HepG2 (cell line): ENCODE measurements at regions not wholly inside any gene's neighbourhood (a gene's known extent, or its start where the extent isn't known, plus 50 kb on each side); places are given as distances from the start of the nearest gene placed in this dataset.

Experiments used
- ATAC-seq: fragments of 200-7000 bp; cut with Tn5 transposase; 3 replicates; pipeline ENCODE4 v1.9.1; 2020; ENCODE audit warnings: mild to moderate bottlenecking, moderate library complexity
- BruUV-seq: library from RNA; stranded (reverse); fragments of 400-500 nt; replicated peaks from 2 replicates; lab custom pipeline; 2021; lab: Mats Ljungman, UMichigan
- CTCF ChIA-PET: fragments of 300-600 bp; formaldehyde crosslinking; extraction: SDS; loops from one replicate; lab custom pipeline; 2021; ENCODE audit warnings: low total read pairs, inconsistent platforms, low intra/inter-chr PET ratio; lab: Yijun Ruan, JAX
- POLR2A ChIA-PET: fragments of 350-600 bp; sonication (Branson Sonifier 250); formaldehyde crosslinking; loops from one replicate; lab custom pipeline; 2020; ENCODE audit warnings: antibody characterized with exemption, inconsistent platforms; lab: Yijun Ruan, JAX
- DNase-seq: peaks from one replicate; pipeline ENCODE4 v3.0.0-alpha.2; 2015; ENCODE audit warnings: low spot score
- FAIRE-seq: peaks from 3 replicates; lab custom pipeline; 2011; peaks lifted over from hg19 to GRCh38; lab: Jason Lieb, UNC
- H2AFZ ChIP-seq: one replicate; pipeline ENCODE4 v1.6.1; 2011; ENCODE audit warnings: low read length, inconsistent platforms
- H3K27ac ChIP-seq: fragments of 300-600 bp; 3 replicates; pipeline ENCODE4 v1.8.0; 2011; ENCODE audit warnings: mixed run types, mild to moderate bottlenecking, mixed read lengths, low read length, inconsistent platforms; ENCODE audit not compliant: insufficient read depth; ENCODE audit errors: extremely low read length
- H3K27me3 ChIP-seq, 2 experiments: fragments of 200-600 bp in 1 of 2; 2 replicates in 1 of 2; 3 replicates in 1 of 2; pipeline versions ENCODE4 v1.6.0 to v1.8.0; 2011; ENCODE audit warnings: low read length in 2 of 2, mild to moderate bottlenecking in 2 of 2, moderate library complexity in 2 of 2, inconsistent platforms in 1 of 2; ENCODE audit not compliant: insufficient read depth in 2 of 2, control insufficient read depth in 1 of 2
- H3K36me3 ChIP-seq, 2 experiments: fragments of 200-600 bp in 1 of 2; replicated peaks in 1 of 2; 2 replicates in 1 of 2; 3 replicates in 1 of 2; pipeline versions ENCODE4 v1.5.1 to v1.8.0; 2011; ENCODE audit warnings: low read length in 2 of 2, inconsistent platforms in 1 of 2; ENCODE audit not compliant: insufficient read depth in 2 of 2, control insufficient read depth in 1 of 2
- H3K4me1 ChIP-seq: 2 replicates; pipeline ENCODE4 v1.5.1; 2012; ENCODE audit warnings: low read length, inconsistent platforms; ENCODE audit not compliant: insufficient read depth
- H3K4me2 ChIP-seq: 2 replicates; pipeline ENCODE4 v1.6.0; 2011; ENCODE audit warnings: low read depth, low read length, inconsistent platforms
- H3K4me3 ChIP-seq, 3 experiments: fragments of 200-600 bp in 1 of 3; sonication (generic), shearing (Covaris generic) in 1 of 3; replicated peaks in 1 of 3; 2 replicates each; pipeline ENCODE4 v1.5.1; 2011 to 2016; ENCODE audit warnings: low read length in 3 of 3, inconsistent platforms in 2 of 3, low read depth in 2 of 3, mild to moderate bottlenecking in 2 of 3, control low read depth in 1 of 3, mixed read lengths in 1 of 3; ENCODE audit not compliant: insufficient read depth in 1 of 3
- H3K79me2 ChIP-seq: one replicate; pipeline ENCODE4 v1.6.1; 2011; ENCODE audit warnings: low read length, inconsistent platforms; ENCODE audit not compliant: insufficient read depth
- H3K9ac ChIP-seq: 2 replicates; pipeline ENCODE4 v1.6.0; 2011; ENCODE audit warnings: mild to moderate bottlenecking, low read depth, low read length, inconsistent platforms; ENCODE audit not compliant: insufficient read depth
- H3K9me3 ChIP-seq: 2 replicates; pipeline ENCODE4 v1.5.1; 2012; ENCODE audit warnings: mild to moderate bottlenecking, low read length
- H4K20me1 ChIP-seq: 2 replicates; pipeline ENCODE4 v1.6.0; 2011; ENCODE audit warnings: inconsistent platforms, mild to moderate bottlenecking, low read length, moderate library complexity; ENCODE audit not compliant: insufficient read depth
- AGO2 ChIP-seq: fragments of 200-400 bp; formaldehyde crosslinking; optimal IDR thresholded peaks from 2 replicates; pipeline ENCODE3; 2017; ENCODE audit warnings: mild to moderate bottlenecking, low read depth, low read length, moderate library complexity
- ARID3A ChIP-seq: IDR thresholded peaks from 2 replicates; pipeline ENCODE4 v1.6.1; 2012; ENCODE audit warnings: low read depth, low read length, improper control_type of control experiment
- FOXP1 ChIP-seq, 2 experiments: fragments of 450-650 bp in 1 of 2; IDR thresholded peaks; 2 replicates each; pipeline ENCODE4 v1.6.1; 2017 to 2018; ENCODE audit warnings: antibody characterized with exemption in 1 of 2
- GATAD1 ChIP-seq: IDR thresholded peaks from 2 replicates; pipeline ENCODE4 v1.6.1; 2016; ENCODE audit warnings: missing genetic modification reagents, missing compliant biosample characterization
- IRF1 ChIP-seq: sonication (generic); formaldehyde crosslinking; IDR thresholded peaks from 2 replicates; pipeline ENCODE4 v1.4.0; 2020; ENCODE audit warnings: low read depth, mild to moderate bottlenecking, missing genetic modification reagents
- PRPF4 ChIP-seq: fragments of 200-400 bp; formaldehyde crosslinking; IDR thresholded peaks from 2 replicates; pipeline ENCODE4 v1.6.1; 2016; ENCODE audit warnings: low read length, low read depth; ENCODE audit not compliant: poor library complexity, severe bottlenecking
- ZNF232 ChIP-seq: sonication (generic); formaldehyde crosslinking; IDR thresholded peaks from 2 replicates; pipeline ENCODE4 v1.4.0; 2020; ENCODE audit warnings: missing genetic modification reagents, borderline replicate concordance
- WGBS: methylation state at CpG from one replicate; pipeline ENCODE4 v1.1.6; 2017; ENCODE audit warnings: low lambda C conversion rate; 5-methylcytosine and 5-hydroxymethylcytosine counted together
- in situ Hi-C: cut with HindIII; loops from 2 replicates; pipeline ENCODE4 v1.10.0; 2017; ENCODE audit warnings: low pct_unique_long_range_greater_than_20kb; ENCODE audit not compliant: extremely low pct_ligation_motif_present
- intact Hi-C: fragments of 100-400 bp; cut with micrococcal nuclease; formaldehyde crosslinking; loops from one replicate; pipeline ENCODE4 v1.10.0; 2022; ENCODE audit not compliant: unreplicated experiment

- TF ChIP-seq ARID3A, result no peak
Observed at GRCh38 chr12:97745406-97746101, 282.9 kb downstream of the RMST start (continued).

- CTCF ChIA-PET, result no interaction called here
- no peaks in the 10 kb centered on the region for H3K27me3 ChIP-seq
- POLR2A ChIA-PET, result no interaction called here
- H3K4me2 ChIP-seq, result no peak overlapping the region
- no peak for FAIRE-seq
- no peaks in the 10 kb centered on the region for H3K79me2 ChIP-seq
- in situ Hi-C loops (no loop called here), intact Hi-C loops (no loop called here)
- no TSS peak for BruUV-seq
- no peak overlapping the region for H2AFZ ChIP-seq
- no peaks in the 10 kb centered on the region for H3K9me3 ChIP-seq
- no peaks in the 10 kb centered on the region for H3K36me3 ChIP-seq
- no peak for ATAC-seq
- DNase-seq, result no peak
- no peaks in the 10 kb centered on the region for H3K4me1 ChIP-seq
- no peak overlapping the region for H3K4me3 ChIP-seq
- no peak for TF ChIP-seq GATAD1 (CRISPR knock-in tag)
- TF ChIP-seq IRF1 (CRISPR knock-in tag), result no peak
- no peak for TF ChIP-seq FOXP1 (IDR thresholded peaks at IDR 0.05)
- TF ChIP-seq FOXP1 (CRISPR knock-in tag; IDR thresholded peaks at IDR 0.05), result no peak
- TF ChIP-seq PRPF4, result no peak
- no peak for TF ChIP-seq ZNF232
- no peak for TF ChIP-seq AGO2
- TF ChIP-seq, all 625 proteins: peak for 0
- Histone ChIP-seq H3K27ac (no peak overlapping the region), H4K20me1 (no peaks in the 10 kb centered on the region), H3K9ac (no peak overlapping the region)
- WGBS, result 4% methylated on average over 2 of the region's 2 CpGs
Observed at GRCh38 chr12:97748298-97748697, 285.7 kb downstream of the RMST start.
